AG09309 (cell line): ENCODE measurements at regions not wholly inside any gene's neighbourhood (a gene's known extent, or its start where the extent isn't known, plus 50 kb on each side); places are given as distances from the start of the nearest gene placed in this dataset.

Experiments
- DNase-seq: peaks from one replicate; pipeline ENCODE4 v3.0.0-alpha.2; 2010; ENCODE audit warnings: low read depth
- H3K4me3 ChIP-seq: 2 replicates; pipeline ENCODE4 v1.5.1; 2011; ENCODE audit warnings: mild to moderate bottlenecking, low read depth, low read length, moderate library complexity; ENCODE audit not compliant: control insufficient read depth
- TF ChIP-seq, protein P1 (sequence below): IDR thresholded peaks from 2 replicates; pipeline ENCODE4 v1.5.1; 2011; ENCODE audit warnings: mild to moderate bottlenecking, low read depth, low read length, inconsistent platforms; ENCODE audit not compliant: insufficient read depth, control insufficient read depth; ENCODE audit errors: missing control alignments

DNA sequence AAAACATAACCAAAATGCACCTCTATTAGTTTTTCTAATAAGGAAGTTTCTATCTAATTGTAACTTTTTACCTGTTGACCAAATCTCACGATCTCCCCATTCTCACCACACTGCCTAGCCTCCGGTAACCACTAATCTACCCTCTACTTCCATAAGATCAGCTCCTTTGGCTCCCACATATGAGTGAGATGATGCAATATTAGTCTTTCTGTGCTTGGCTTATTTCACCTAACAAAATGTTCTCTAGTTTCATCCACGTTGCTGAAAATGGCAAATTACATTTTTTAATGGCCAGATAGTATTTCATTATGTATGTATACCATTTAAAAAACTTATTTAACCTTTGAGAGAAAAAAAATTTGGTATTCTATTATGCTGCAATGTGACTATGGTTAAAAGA lies 379.0 kb upstream of the NXPH2 start:
- TF ChIP-seq, protein P1, sequence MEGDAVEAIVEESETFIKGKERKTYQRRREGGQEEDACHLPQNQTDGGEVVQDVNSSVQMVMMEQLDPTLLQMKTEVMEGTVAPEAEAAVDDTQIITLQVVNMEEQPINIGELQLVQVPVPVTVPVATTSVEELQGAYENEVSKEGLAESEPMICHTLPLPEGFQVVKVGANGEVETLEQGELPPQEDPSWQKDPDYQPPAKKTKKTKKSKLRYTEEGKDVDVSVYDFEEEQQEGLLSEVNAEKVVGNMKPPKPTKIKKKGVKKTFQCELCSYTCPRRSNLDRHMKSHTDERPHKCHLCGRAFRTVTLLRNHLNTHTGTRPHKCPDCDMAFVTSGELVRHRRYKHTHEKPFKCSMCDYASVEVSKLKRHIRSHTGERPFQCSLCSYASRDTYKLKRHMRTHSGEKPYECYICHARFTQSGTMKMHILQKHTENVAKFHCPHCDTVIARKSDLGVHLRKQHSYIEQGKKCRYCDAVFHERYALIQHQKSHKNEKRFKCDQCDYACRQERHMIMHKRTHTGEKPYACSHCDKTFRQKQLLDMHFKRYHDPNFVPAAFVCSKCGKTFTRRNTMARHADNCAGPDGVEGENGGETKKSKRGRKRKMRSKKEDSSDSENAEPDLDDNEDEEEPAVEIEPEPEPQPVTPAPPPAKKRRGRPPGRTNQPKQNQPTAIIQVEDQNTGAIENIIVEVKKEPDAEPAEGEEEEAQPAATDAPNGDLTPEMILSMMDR: no peak
- no peak for DNase-seq

GRCh38 chr2:139156730-139157129 lies 376.5 kb upstream of the NXPH2 start:
- DNase-seq: no peak
- TF ChIP-seq, protein P1: no peak
- no peak overlapping the region for H3K4me3 ChIP-seq

More for the DNA sequence above, 379.0 kb upstream of the NXPH2 start:
- no peak overlapping the region for H3K4me3 ChIP-seq

GRCh38 chr2:139155991-139156390 lies 375.8 kb upstream of the NXPH2 start:
- TF ChIP-seq, protein P1: no peak
- DNase-seq: no peak
- H3K4me3 ChIP-seq: no peak overlapping the region

- DNase-seq: no peak
- TF ChIP-seq, protein P1: no peak
- H3K4me3 ChIP-seq: no peak overlapping the region
Observed at GRCh38 chr2:139142252-139142880, 362.2 kb upstream of the NXPH2 start.

GRCh38 chr2:139124271-139124670 lies 344.1 kb upstream of the NXPH2 start:
- H3K4me3 ChIP-seq: no peak overlapping the region
- TF ChIP-seq, protein P1: no peak
- DNase-seq: no peak

DNA sequence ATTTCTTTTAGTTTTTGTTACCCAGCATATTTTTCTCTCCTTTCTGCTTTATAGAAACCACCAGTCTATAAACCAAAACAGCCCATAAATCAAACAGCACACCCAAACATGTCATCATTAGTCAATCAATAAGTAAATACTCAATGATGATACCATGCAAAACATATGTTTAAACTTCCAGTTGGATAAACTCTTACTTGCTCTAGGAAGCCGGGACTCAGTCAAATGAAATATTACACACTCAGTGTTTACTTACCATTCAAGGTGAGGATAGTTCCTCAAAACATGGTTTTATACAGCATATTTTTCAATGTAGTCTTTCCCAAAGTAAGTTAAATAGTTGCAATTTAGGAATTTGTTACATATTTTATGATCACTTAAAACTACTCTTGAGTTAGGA lies 343.6 kb upstream of the NXPH2 start:
- TF ChIP-seq, protein P1: no peak
- H3K4me3 ChIP-seq: no peak overlapping the region
- no peak for DNase-seq
